IMR-90 (cell line): ENCODE measurements at regions not wholly inside any gene's neighbourhood (a gene's known extent, or its start where the extent isn't known, plus 50 kb on each side); places are given as distances from the start of the nearest gene placed in this dataset.

Source experiments
- ATAC-seq: fragments of 200-7000 bp; cut with Tn5 transposase; 2 replicates; pipeline ENCODE4 v1.9.1; 2020; ENCODE audit warnings: low read depth, mild to moderate bottlenecking, moderate library complexity
- BruUV-seq: library from RNA; stranded (reverse); fragments of 400-500 nt; replicated peaks from 2 replicates; lab custom pipeline; 2021; lab: Mats Ljungman, UMichigan
- CTCF ChIA-PET: fragments of 300-600 bp; formaldehyde crosslinking; extraction: SDS; loops from one replicate; lab custom pipeline; 2021; ENCODE audit warnings: antibody characterized with exemption; lab: Yijun Ruan, JAX
- POLR2A ChIA-PET: fragments of 300-600 bp; sonication (Branson Sonifier 250); formaldehyde crosslinking; loops from one replicate; lab custom pipeline; 2022; ENCODE audit warnings: antibody characterized with exemption; ENCODE audit not compliant: unreplicated experiment; lab: Charles Lee
- DNase-seq: peaks from one replicate; pipeline ENCODE4 v3.0.0; 2013
- H2AFZ ChIP-seq: replicated peaks from 2 replicates; pipeline ENCODE3; 2013; ENCODE audit warnings: low read length, mild to moderate bottlenecking; ENCODE audit not compliant: poor library complexity
- H2AK5ac ChIP-seq: 2 replicates; pipeline ENCODE4 v1.6.1; 2013; ENCODE audit warnings: low read depth, low read length, inconsistent platforms
- H2AK9ac ChIP-seq: replicated peaks from 2 replicates; pipeline ENCODE3; 2013; ENCODE audit warnings: mild to moderate bottlenecking, low read depth, low read length, moderate library complexity; ENCODE audit not compliant: poor library complexity
- H2BK120ac ChIP-seq: 2 replicates; pipeline ENCODE4 v1.6.1; 2013; ENCODE audit warnings: low read depth, low read length, inconsistent platforms
- H2BK15ac ChIP-seq: 3 replicates; pipeline ENCODE4 v1.6.1; 2013; ENCODE audit warnings: low read depth, low read length, inconsistent platforms
- H2BK20ac ChIP-seq: 2 replicates; pipeline ENCODE4 v1.6.1; 2013; ENCODE audit warnings: low read depth, mild to moderate bottlenecking, inconsistent platforms, low read length, moderate library complexity
- H2BK5ac ChIP-seq: 2 replicates; pipeline ENCODE4 v1.6.1; 2013; ENCODE audit warnings: mild to moderate bottlenecking, low read depth, low read length, inconsistent platforms; ENCODE audit not compliant: poor library complexity, severe bottlenecking
- H3K14ac ChIP-seq: replicated peaks from 2 replicates; pipeline ENCODE4 v1.6.1; 2013; ENCODE audit warnings: low read depth, low read length, inconsistent platforms
- H3K18ac ChIP-seq: 2 replicates; pipeline ENCODE4 v1.6.1; 2013; ENCODE audit warnings: low read depth, low read length, control low read depth
- H3K23ac ChIP-seq: 2 replicates; pipeline ENCODE4 v1.6.1; 2013; ENCODE audit warnings: low read depth, low read length, inconsistent platforms
- H3K27ac ChIP-seq: 2 replicates; pipeline ENCODE4 v1.5.1; 2013; ENCODE audit warnings: mild to moderate bottlenecking, control low read depth, low read length; ENCODE audit not compliant: insufficient read depth
- H3K27me3 ChIP-seq: 2 replicates; pipeline ENCODE4 v1.6.1; 2013; ENCODE audit warnings: low read length; ENCODE audit not compliant: control insufficient read depth, insufficient read depth
- H3K36me3 ChIP-seq: 2 replicates; pipeline ENCODE4 v1.6.1; 2013; ENCODE audit warnings: low read length, mixed read lengths; ENCODE audit not compliant: control insufficient read depth, insufficient read depth
- H3K4ac ChIP-seq: 2 replicates; pipeline ENCODE4 v1.6.1; 2013; ENCODE audit warnings: low read depth, low read length, inconsistent platforms
- H3K4me1 ChIP-seq: 2 replicates; pipeline ENCODE4 v1.6.1; 2013; ENCODE audit warnings: low read length, mixed read lengths; ENCODE audit not compliant: control insufficient read depth, insufficient read depth
- H3K4me2 ChIP-seq: 2 replicates; pipeline ENCODE4 v1.6.1; 2013; ENCODE audit warnings: low read depth, mild to moderate bottlenecking, control low read depth, low read length, moderate library complexity
- H3K4me3 ChIP-seq: 2 replicates; pipeline ENCODE4 v1.5.1; 2013; ENCODE audit warnings: low read depth, mild to moderate bottlenecking, control low read depth, low read length, moderate library complexity; ENCODE audit not compliant: insufficient read depth
- H3K56ac ChIP-seq: 2 replicates; pipeline ENCODE4 v1.6.1; 2013; ENCODE audit warnings: low read length, inconsistent platforms; ENCODE audit not compliant: insufficient read depth; ENCODE audit errors: extremely low read depth
- H3K79me1 ChIP-seq, 2 experiments: 2 replicates each; pipeline ENCODE4 v1.6.1; 2013; ENCODE audit warnings: low read length in 2 of 2, inconsistent platforms in 1 of 2, low read depth in 1 of 2
- H3K9ac ChIP-seq: 2 replicates; pipeline ENCODE4 v1.6.1; 2013; ENCODE audit warnings: low read depth, low read length, control low read depth
- H3K9me1 ChIP-seq: 2 replicates; pipeline ENCODE4 v1.6.1; 2013; ENCODE audit warnings: low read length, inconsistent platforms; ENCODE audit not compliant: insufficient read depth
- H3K9me3 ChIP-seq: 2 replicates; pipeline ENCODE4 v1.6.1; 2013; ENCODE audit warnings: low read length; ENCODE audit not compliant: control insufficient read depth, insufficient read depth
- H4K20me1 ChIP-seq: 2 replicates; pipeline ENCODE4 v1.6.1; 2013; ENCODE audit warnings: low read length, inconsistent platforms; ENCODE audit not compliant: insufficient read depth
- H4K5ac ChIP-seq: 2 replicates; pipeline ENCODE4 v1.6.1; 2013; ENCODE audit warnings: mild to moderate bottlenecking, low read depth, low read length, control low read depth
- H4K8ac ChIP-seq, 2 experiments: 2 replicates each; pipeline ENCODE4 v1.6.1; 2013; ENCODE audit warnings: low read depth in 2 of 2, low read length in 2 of 2, control low read depth in 1 of 2, inconsistent platforms in 1 of 2
- H4K91ac ChIP-seq: 2 replicates; pipeline ENCODE4 v1.6.1; 2013; ENCODE audit warnings: low read depth, low read length, inconsistent platforms; ENCODE audit not compliant: insufficient read depth
- POLR2A ChIP-seq: IDR thresholded peaks from 2 replicates; pipeline ENCODE4 v1.6.1; 2012; ENCODE audit warnings: mild to moderate bottlenecking, low read depth, low read length
- RFX5 ChIP-seq: IDR thresholded peaks from 2 replicates; pipeline ENCODE4 v1.8.0; 2012; ENCODE audit warnings: low read depth, mild to moderate bottlenecking, low read length, moderate library complexity
- WGBS, 2 experiments: methylation state at CpG; one replicate each; pipeline versions ENCODE4 v1.1.5 to v1.1.7; 2013; ENCODE audit warnings: missing lambda C conversion rate in 2 of 2; ENCODE audit not compliant: insufficient read length in 1 of 2; ENCODE audit errors: extremely low coverage in 2 of 2; 5-methylcytosine and 5-hydroxymethylcytosine counted together
- dilution Hi-C: fragments of 300-500 bp; cut with HindIII; formaldehyde crosslinking; loops from one replicate; pipeline ENCODE4 v1.14.3; 2018; ENCODE audit warnings: low sequenced_read_pairs; ENCODE audit not compliant: unreplicated experiment
- in situ Hi-C: fragments of 300-500 bp; cut with MboI; formaldehyde crosslinking; loops from 3 replicates; pipeline ENCODE4 v1.14.3; 2019; ENCODE audit warnings: low sequenced_read_pairs, inconsistent platforms, mixed read lengths
- intact Hi-C: fragments of 100-400 bp; cut with micrococcal nuclease; formaldehyde crosslinking; loops from 2 replicates; pipeline ENCODE4 v1.10.0; 2022
- TF ChIP-seq, protein P1 (sequence below): fragments of 150-350 bp; IDR thresholded peaks from 2 replicates; pipeline ENCODE4 v1.6.1; 2016; ENCODE audit warnings: low read depth, mild to moderate bottlenecking, low read length, moderate library complexity, borderline replicate concordance

DNA sequence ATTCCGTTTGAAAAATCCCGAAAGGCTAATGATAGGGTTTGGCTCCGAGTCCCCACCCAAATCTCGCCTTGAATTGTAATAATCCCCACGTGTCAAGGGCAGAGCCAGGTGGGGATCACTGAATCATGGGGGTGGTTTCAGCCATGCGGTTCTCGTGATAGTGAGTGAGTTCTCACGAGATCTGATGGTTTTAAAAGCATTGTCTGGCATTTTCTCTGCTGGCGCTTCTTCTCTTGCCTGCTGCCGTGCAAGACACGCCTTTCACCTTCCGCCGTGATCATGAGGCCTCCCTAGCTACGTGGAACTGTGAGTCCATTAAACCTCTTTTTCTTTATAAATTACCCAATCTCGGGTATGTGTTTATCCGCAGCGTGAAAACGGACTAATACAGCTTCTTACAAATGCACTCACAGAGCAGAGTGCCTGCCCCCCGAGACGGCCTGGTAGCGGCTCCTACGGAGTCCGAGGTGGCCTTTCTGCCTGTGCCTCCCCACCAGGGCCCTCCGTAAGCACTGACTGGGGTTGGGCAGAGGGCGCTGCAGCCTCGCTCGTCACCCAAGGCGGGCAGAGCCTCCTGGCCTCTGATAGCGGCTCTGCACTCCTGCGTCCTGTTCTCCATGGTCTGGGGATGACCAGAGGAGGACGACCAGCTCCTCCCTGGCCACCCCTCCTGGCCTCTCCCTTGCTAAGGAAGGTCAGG, 131.7 kb downstream of the FOXL1 start:
- Histone ChIP-seq H4K20me1 (no peaks in the 10 kb centered on the region), H4K5ac (no peak overlapping the region), H2BK5ac (no peak overlapping the region), H2AK9ac (no peak overlapping the region), H3K23ac (no peak overlapping the region), H3K27me3 (peaks cover 11% of the 10 kb centered on the region), H3K36me3 (no peaks in the 10 kb centered on the region), H2BK20ac (no peak overlapping the region), H3K56ac (no peak overlapping the region), H3K9me1 (peaks cover 6% of the 10 kb centered on the region; the same call in 1 of the 2 replicates), H2BK120ac (no peak overlapping the region), H3K9ac (no peak overlapping the region), H2BK15ac (no peak overlapping the region), H3K9me3 (peaks cover 5% of the 10 kb centered on the region), H3K4me3 (no peak overlapping the region), H3K27ac (no peak overlapping the region), H2AFZ (no peak overlapping the region), H3K79me1 (no peaks in the 10 kb centered on the region), H4K91ac (no peak overlapping the region), H3K18ac (no peak overlapping the region), H3K4ac (no peak overlapping the region), H3K14ac (no peak overlapping the region), H3K4me2 (no peak overlapping the region), H2AK5ac (no peak overlapping the region), H3K4me1 (no peaks in the 10 kb centered on the region), H4K8ac (no peak overlapping the region)
- ChIA-PET CTCF (no interaction called here), POLR2A (no interaction called here)
- in situ Hi-C loops (no loop called here), dilution Hi-C loops (no loop called here), intact Hi-C loops (no loop called here)
- WGBS, 2 experiments, result 86% methylated on average over 14 of the region's 31 CpGs; no CpG with 5 or more reads in 1 of the 2 experiments
- no TSS peak for BruUV-seq
- ATAC-seq, result no peak
- no peak for DNase-seq
- TF ChIP-seq RFX5 (no peak), POLR2A (no peak)
- TF ChIP-seq, protein P1, sequence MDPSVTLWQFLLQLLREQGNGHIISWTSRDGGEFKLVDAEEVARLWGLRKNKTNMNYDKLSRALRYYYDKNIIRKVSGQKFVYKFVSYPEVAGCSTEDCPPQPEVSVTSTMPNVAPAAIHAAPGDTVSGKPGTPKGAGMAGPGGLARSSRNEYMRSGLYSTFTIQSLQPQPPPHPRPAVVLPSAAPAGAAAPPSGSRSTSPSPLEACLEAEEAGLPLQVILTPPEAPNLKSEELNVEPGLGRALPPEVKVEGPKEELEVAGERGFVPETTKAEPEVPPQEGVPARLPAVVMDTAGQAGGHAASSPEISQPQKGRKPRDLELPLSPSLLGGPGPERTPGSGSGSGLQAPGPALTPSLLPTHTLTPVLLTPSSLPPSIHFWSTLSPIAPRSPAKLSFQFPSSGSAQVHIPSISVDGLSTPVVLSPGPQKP, result no peak
